GM12875 (cell line): ENCODE measurements at regions not wholly inside any gene's neighbourhood (a gene's known extent, or its start where the extent isn't known, plus 50 kb on each side); places are given as distances from the start of the nearest gene placed in this dataset.

Experiments used
- H3K4me3 ChIP-seq: one replicate; pipeline ENCODE4 v1.5.1; 2011; ENCODE audit warnings: low read depth, low read length, control low read depth
- TF ChIP-seq, protein P1 (sequence below): IDR thresholded peaks from 2 replicates; pipeline ENCODE4 v1.5.1; 2011; ENCODE audit warnings: low read depth, mild to moderate bottlenecking, control low read depth, inconsistent platforms, low read length, moderate library complexity, borderline replicate concordance; ENCODE audit not compliant: insufficient read depth

DNA sequence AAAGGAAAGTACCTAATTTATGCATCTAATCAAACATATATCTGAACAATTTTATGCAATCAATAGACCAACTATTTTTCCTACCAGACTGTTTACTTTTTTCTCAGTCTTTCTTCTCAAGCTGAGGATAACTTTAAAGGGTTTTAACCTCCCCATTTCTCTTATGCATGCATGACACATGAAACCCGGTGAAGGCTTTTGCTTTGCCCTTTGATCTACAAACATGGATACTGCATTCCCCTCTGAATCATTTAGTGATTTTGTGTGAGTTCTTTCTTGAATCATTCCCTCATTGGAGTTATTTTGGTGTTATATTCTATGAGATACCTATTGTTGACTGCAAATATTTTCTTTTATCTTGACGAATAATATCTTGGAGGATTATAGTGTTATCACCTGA lies 931.9 kb upstream of the CNTNAP5 start:
- TF ChIP-seq, protein P1, sequence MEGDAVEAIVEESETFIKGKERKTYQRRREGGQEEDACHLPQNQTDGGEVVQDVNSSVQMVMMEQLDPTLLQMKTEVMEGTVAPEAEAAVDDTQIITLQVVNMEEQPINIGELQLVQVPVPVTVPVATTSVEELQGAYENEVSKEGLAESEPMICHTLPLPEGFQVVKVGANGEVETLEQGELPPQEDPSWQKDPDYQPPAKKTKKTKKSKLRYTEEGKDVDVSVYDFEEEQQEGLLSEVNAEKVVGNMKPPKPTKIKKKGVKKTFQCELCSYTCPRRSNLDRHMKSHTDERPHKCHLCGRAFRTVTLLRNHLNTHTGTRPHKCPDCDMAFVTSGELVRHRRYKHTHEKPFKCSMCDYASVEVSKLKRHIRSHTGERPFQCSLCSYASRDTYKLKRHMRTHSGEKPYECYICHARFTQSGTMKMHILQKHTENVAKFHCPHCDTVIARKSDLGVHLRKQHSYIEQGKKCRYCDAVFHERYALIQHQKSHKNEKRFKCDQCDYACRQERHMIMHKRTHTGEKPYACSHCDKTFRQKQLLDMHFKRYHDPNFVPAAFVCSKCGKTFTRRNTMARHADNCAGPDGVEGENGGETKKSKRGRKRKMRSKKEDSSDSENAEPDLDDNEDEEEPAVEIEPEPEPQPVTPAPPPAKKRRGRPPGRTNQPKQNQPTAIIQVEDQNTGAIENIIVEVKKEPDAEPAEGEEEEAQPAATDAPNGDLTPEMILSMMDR: no peak
- H3K4me3 ChIP-seq: no peak overlapping the region

- H3K4me3 ChIP-seq: no peak overlapping the region
- TF ChIP-seq, protein P1: no peak
Measured at GRCh38 chr2:123095219-123095835, 929.8 kb upstream of the CNTNAP5 start.

DNA sequence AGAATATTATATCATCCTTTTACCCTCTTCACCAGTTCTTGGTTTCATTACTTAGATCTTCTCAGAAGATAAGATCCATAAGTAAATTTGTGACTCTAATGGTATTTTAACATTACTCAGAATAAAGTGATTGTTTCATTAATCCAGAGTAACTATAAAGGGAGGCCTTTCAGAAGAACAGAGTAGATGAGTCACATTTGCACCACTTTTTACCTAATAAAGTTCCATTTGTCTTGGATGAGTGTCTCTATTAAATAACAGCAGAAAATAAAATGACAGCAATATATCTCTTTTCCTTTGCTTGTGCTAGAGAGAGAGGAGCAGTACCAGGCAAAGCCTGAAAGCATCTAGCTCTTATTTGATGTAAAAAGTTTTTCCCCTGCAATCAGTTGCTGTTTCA lies 926.5 kb upstream of the CNTNAP5 start:
- TF ChIP-seq, protein P1: no peak

GRCh38 chr2:123101434-123101833 lies 923.7 kb upstream of the CNTNAP5 start:
- TF ChIP-seq, protein P1: no peak
- no peak overlapping the region for H3K4me3 ChIP-seq

More for the DNA sequence above, 926.5 kb upstream of the CNTNAP5 start:
- no peak overlapping the region for H3K4me3 ChIP-seq

DNA sequence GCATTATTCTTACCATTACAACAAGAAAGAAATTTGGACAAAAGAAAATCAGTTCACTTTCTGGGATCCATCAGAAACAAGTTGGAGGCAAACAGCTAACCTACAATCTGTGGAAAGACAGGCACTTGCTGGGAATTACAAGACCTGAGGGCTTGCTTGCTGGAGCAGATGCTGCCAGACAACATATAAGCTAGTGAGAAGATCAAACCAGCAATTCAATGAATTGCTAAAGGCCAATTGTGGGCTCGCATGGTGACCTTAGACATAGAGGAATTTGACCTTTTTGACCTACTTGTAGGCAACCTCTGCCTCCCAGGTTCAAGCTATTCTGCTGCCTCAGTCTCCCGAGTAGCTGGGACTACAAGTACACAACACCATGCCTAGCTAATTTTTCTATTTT lies 921.2 kb upstream of the CNTNAP5 start:
- H3K4me3 ChIP-seq: no peak overlapping the region
- TF ChIP-seq, protein P1: no peak

DNA sequence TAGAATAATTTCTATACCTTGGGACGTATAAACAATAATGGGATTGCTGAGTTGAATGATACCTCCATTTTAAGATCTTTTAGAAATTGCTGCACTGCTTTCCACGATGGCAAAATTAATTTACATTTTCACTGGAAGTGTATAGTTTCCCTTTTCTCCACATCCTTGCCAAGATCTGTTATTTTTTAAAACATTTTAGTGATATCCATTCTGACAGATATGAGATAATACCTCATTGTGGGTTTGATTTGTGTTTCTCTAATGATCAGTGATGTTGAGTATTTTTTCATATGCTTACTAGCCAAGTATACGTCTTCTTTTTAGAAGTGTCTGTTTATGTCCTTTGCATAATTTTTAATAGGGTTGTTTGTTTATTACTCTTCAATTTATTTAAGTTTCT lies 908.5 kb upstream of the CNTNAP5 start:
- TF ChIP-seq, protein P1: no peak
- no peak overlapping the region for H3K4me3 ChIP-seq

DNA sequence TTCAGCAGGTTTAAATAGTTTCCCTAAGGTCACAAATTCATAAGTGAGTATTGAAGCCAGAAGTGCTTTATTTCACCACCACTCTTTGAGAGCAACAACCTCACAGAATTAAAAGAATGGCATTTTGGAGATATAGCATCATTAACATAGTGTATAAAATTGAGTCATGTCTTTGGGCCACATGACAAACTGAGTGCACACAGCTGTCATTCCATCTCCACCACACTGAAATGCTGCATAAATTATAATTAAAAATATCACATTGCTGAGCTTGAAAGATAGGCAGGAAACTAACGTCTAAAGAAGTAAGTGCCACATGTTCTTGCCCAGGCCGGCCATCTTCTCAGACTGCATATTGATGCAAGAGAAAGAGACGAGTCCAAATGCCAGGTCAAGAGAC lies 897.9 kb upstream of the CNTNAP5 start:
- no peak overlapping the region for H3K4me3 ChIP-seq
- TF ChIP-seq, protein P1: no peak
